Progenitor cell of endocrine pancreas (in vitro differentiated cells): ENCODE measurements at regions not wholly inside any gene's neighbourhood (a gene's known extent, or its start where the extent isn't known, plus 50 kb on each side); places are given as distances from the start of the nearest gene placed in this dataset.

ENCODE experiments used
- DNase-seq: peaks from one replicate; pipeline ENCODE4 v3.0.0; 2021; ENCODE audit warnings: low spot score; ENCODE audit not compliant: unreplicated experiment
- H3K27ac Mint-ChIP-seq: 2 replicates; pipeline ENCODE4 v1.8.0; 2021; ENCODE audit warnings: mild to moderate bottlenecking, moderate library complexity, mixed read lengths
- H3K27me3 Mint-ChIP-seq: 2 replicates; pipeline ENCODE4 v1.8.0; 2021; ENCODE audit warnings: mixed read lengths
- H3K36me3 Mint-ChIP-seq: 2 replicates; pipeline ENCODE4 v1.8.0; 2022; ENCODE audit warnings: mixed read lengths; ENCODE audit not compliant: insufficient read depth
- H3K4me1 Mint-ChIP-seq: 2 replicates; pipeline ENCODE4 v1.8.0; 2021; ENCODE audit warnings: low read depth, mixed read lengths
- H3K4me3 Mint-ChIP-seq: 2 replicates; pipeline ENCODE4 v1.8.0; 2021; ENCODE audit warnings: low read depth, mild to moderate bottlenecking, moderate library complexity, mixed read lengths
- H3K9me3 Mint-ChIP-seq: 2 replicates; pipeline ENCODE4 v1.8.0; 2021; ENCODE audit warnings: low read depth, mixed read lengths
- TF ChIP-seq, protein P1 (sequence below): fragments of 200-600 bp; sonication (generic); IDR thresholded peaks from one replicate; pipeline ENCODE4 v1.5.0; 2021; ENCODE audit warnings: antibody characterized with exemption, mild to moderate bottlenecking; ENCODE audit not compliant: unreplicated experiment

DNA sequence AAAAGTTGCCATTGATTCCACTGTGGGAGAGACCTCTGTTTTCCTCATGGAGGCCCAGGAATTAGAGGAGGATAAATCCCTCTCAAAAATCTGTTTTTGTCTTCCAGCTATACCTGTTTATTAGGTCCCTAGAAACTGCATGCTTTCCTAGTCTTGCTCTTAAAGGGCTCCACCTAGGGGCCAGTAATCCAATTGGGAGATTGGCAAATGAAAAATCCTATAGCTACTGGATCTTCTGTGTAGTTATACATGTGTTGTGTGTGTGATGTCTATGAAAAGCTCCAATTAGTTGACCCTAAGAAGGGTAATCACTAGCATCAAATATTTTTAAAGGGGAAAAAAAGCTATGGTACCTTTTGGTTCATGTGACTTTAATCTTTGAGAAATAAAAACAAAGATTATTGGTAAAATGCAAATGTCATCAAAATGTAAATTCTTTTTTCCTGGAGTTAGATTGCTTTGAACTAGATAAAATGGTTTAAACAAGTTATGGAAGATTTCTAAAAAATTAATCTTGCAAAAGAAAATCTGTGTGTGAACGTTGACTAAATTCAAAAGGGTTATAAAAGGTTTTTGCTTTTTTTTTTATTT is 63.4 kb upstream of the C1QTNF9B start:
- Mint-ChIP-seq H3K4me3 (no peak overlapping the region), H3K27me3 (peaks cover 6% of the 10 kb centered on the region), H3K27ac (no peak overlapping the region), H3K36me3 (no peaks in the 10 kb centered on the region), H3K9me3 (no peaks in the 10 kb centered on the region), H3K4me1 (peaks cover 4% of the 10 kb centered on the region)
- TF ChIP-seq, protein P1, sequence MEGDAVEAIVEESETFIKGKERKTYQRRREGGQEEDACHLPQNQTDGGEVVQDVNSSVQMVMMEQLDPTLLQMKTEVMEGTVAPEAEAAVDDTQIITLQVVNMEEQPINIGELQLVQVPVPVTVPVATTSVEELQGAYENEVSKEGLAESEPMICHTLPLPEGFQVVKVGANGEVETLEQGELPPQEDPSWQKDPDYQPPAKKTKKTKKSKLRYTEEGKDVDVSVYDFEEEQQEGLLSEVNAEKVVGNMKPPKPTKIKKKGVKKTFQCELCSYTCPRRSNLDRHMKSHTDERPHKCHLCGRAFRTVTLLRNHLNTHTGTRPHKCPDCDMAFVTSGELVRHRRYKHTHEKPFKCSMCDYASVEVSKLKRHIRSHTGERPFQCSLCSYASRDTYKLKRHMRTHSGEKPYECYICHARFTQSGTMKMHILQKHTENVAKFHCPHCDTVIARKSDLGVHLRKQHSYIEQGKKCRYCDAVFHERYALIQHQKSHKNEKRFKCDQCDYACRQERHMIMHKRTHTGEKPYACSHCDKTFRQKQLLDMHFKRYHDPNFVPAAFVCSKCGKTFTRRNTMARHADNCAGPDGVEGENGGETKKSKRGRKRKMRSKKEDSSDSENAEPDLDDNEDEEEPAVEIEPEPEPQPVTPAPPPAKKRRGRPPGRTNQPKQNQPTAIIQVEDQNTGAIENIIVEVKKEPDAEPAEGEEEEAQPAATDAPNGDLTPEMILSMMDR, result peak; percentile 84
- DNase-seq, result no peak

DNA sequence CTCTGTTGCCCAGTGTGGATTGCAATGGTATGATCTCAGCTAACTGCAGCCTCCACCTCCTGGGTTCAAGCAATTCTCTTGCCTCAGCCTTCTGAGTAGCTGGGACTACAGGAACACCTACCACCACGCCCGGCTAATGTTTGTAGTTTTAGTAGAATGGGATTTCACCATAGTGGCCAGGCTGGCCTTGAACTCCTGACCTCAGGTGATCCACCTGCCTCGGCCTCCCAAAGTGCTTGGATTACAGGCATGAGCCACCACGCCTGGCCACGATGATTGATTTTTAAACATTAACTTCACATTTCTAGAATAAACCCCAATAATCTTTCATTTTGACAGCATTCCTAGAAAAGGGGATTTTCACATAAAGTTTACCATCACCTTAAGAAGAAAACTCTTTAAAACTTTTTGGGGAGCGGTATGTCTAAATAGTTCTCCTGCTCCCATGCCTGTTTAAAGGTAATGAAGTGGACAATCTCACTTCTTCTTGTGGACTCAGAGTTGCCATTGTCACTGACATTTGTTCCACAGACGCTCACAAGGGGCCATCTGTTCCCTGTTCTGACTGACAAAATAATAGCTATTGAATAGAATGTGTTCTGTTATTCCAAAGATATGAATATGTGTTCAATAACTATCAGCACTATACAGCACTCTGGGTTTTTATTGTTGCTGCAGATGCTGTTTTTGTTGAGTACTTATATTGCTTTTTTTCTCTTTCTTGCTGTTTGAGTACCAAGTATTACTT is 66.1 kb upstream of the C1QTNF9B start:
- Mint-ChIP-seq H3K27me3 (peaks cover 4% of the 10 kb centered on the region), H3K9me3 (no peaks in the 10 kb centered on the region), H3K27ac (no peak overlapping the region), H3K36me3 (no peaks in the 10 kb centered on the region), H3K4me3 (no peak overlapping the region), H3K4me1 (peaks cover 4% of the 10 kb centered on the region)
- DNase-seq, result no peak
- TF ChIP-seq, protein P1, result no peak

DNA sequence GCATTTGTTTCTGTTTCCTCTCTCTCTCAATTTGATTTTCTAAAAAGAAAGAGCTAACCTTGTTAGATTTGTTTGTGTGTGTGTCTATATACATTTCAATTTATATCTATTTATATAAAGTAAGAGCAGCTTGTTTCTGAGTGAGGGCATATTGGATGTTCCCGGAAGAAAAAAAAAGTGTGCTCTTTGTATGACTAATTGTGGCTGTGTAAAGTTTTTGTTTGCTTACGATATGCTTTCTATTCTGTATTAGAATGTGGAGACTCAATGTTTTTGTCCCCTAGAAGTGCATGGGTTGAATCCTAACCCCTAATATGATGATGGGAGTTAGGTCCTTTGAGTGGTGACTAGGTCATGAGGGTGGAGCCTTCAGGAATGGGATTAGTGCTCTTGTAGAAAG is 66.6 kb upstream of the C1QTNF9B start:
- Mint-ChIP-seq H3K27me3 (peaks cover 4% of the 10 kb centered on the region), H3K36me3 (no peaks in the 10 kb centered on the region), H3K9me3 (no peaks in the 10 kb centered on the region), H3K27ac (no peak overlapping the region), H3K4me3 (no peak overlapping the region), H3K4me1 (peaks cover 7% of the 10 kb centered on the region)
- no peak for DNase-seq
- TF ChIP-seq, protein P1, result no peak

DNA sequence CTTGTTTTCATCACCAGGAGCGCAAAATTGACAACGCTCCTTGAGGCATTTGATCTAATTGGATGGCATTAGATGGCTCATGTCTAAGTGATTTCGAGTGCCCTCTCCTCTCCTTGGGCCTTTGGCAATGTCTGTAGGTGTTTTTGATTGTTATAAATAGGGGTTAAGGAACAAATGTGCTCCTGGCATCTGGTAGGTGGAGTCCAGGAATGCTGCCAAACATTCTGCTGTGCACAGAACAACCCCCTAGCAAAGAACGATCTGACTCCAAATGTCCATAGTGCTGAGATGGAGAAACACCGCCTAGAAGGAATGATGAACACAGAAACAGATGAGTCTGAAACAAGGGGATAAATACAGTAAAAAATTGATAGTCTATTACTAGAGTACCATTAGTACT is 68.0 kb upstream of the C1QTNF9B start:
- H3K4me1 Mint-ChIP-seq, result peaks cover 16% of the 10 kb centered on the region
- TF ChIP-seq, protein P1, result no peak

DNA sequence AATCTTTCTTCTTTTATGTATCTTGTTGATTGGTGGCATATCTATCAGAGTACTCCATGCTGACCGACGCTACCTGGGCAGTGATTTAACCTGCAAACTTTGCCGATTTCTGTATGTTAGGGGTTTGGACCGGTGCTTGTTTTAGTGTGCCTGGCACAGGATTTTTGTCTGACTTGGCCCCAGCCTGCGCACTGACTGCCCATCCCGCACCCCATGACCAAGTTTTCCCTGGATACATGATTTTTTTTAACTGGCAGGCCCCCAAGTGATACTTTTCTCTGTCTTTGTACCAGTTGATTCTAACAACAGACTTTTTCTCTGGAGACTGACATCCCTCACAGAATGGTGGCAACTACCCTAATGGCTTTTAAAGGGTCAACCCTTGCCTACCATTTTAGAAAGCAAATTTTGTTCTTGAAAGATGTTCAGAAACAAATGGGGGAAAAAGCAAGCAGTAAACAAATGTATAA is 69.0 kb upstream of the C1QTNF9B start:
- no peak overlapping the region for H3K27ac Mint-ChIP-seq
- no peaks in the 10 kb centered on the region for H3K9me3 Mint-ChIP-seq
- peaks cover 4% of the 10 kb centered on the region for H3K27me3 Mint-ChIP-seq
- no peaks in the 10 kb centered on the region for H3K36me3 Mint-ChIP-seq
- TF ChIP-seq, protein P1, result no peak
- no peak for DNase-seq
- H3K4me1 Mint-ChIP-seq, result peaks cover 14% of the 10 kb centered on the region
- no peak overlapping the region for H3K4me3 Mint-ChIP-seq

More for the DNA sequence above, 68.0 kb upstream of the C1QTNF9B start:
- no peaks in the 10 kb centered on the region for H3K36me3 Mint-ChIP-seq
- H3K9me3 Mint-ChIP-seq, result no peaks in the 10 kb centered on the region
- no peak overlapping the region for H3K27ac Mint-ChIP-seq
- H3K27me3 Mint-ChIP-seq, result peaks cover 4% of the 10 kb centered on the region
- H3K4me3 Mint-ChIP-seq, result no peak overlapping the region
- no peak for DNase-seq
